ENCODE measurements at regions not wholly inside any gene's neighbourhood (a gene's known extent, or its start where the extent isn't known, plus 50 kb on each side); places are given as distances from the start of the nearest gene placed in this dataset.

- H3K9me3 ChIP-seq, result no peaks in the 10 kb centered on the region
- H3K4me3 ChIP-seq, result no peak overlapping the region
- H3K27ac ChIP-seq, result no peak overlapping the region
- intact Hi-C loops (cut with DNase I), result no loop called here
- WGBS, 2 donors, result 80 to 84% methylated on average over 34 of the region's 34 CpGs
- no peak for DNase-seq
- H3K27me3 ChIP-seq, result peaks cover 0 to 13% (median 0%) of the 10 kb centered on the region in 7 donors
- H3K4me1 ChIP-seq, result no peaks in the 10 kb centered on the region
- TF ChIP-seq CTCF (IDR thresholded peaks at IDR 0.05), result no peak
- H3K36me3 ChIP-seq, result no peaks in the 10 kb centered on the region
- peak in 1 of 8 donors; percentile 38 for ATAC-seq
Measured at GRCh38 chr7:156105337-156106106, 293.3 kb upstream of the SHH start.

DNA sequence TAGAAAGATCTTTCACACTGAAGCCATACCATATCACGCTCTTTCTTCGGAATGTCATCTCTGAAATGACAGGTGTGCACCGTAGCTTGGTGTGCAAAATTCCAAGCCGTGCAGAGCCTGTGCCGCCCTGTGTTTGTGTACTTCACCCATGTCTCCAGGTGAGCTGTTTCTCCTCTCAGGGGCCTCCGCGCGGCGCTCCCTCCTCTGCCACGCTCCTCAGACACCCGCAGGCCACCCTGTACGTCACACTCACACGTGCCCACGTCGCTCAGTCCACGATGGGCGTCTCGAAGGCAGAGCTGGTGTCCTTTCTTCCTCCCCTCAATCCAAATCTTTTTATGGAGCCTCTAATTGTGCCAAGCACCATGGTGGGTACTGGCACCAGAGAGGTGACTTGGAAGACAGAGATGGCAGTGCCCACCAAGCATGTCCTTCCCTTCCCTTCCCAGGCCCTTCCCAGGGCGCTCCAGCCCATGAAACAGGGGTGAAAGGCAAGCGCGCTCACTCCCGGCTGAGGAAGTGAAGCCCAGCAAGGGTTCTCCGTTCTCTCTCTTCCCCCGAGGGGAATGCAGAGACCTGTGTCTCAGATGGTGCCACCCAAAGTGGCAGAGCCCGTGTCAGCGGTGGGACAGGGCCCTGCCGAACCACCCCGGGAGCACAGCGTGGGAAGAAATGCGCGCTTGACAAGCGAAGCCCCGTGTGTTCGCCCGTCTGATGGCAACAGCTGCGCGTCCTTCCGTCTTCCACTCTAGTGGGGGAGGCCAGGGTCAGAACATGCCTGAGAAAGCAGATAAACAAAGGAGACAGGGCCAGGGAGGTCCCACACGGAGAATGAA lies 292.5 kb upstream of the SHH start:
- H3K27ac ChIP-seq, result no peak overlapping the region
- no peaks in the 10 kb centered on the region for H3K9me3 ChIP-seq
- no peak overlapping the region for H3K4me3 ChIP-seq
- H3K4me1 ChIP-seq, result no peaks in the 10 kb centered on the region
- 84 to 87% methylated on average over 39 of the region's 39 CpGs for WGBS, 2 donors
- ATAC-seq (no peak), DNase-seq (no peak)
- H3K27me3 ChIP-seq, result peaks cover 0 to 13% (median 0%) of the 10 kb centered on the region in 7 donors
- no peaks in the 10 kb centered on the region for H3K36me3 ChIP-seq
- intact Hi-C loops (cut with DNase I), result no loop called here
- TF ChIP-seq CTCF (IDR thresholded peaks at IDR 0.05), result no peak

- no peak overlapping the region for H3K4me3 ChIP-seq
- TF ChIP-seq CTCF (IDR thresholded peaks at IDR 0.05), result no peak
- no peaks in the 10 kb centered on the region for H3K4me1 ChIP-seq
- peaks cover 0 to 13% (median 0%) of the 10 kb centered on the region in 7 donors for H3K27me3 ChIP-seq
- H3K36me3 ChIP-seq, result no peaks in the 10 kb centered on the region
- WGBS, 2 donors, result 73 to 84% methylated on average over 1 of the region's 1 CpG
- H3K27ac ChIP-seq, result no peak overlapping the region
- ATAC-seq, result no peak
- intact Hi-C loops (cut with DNase I), result no loop called here
- no peaks in the 10 kb centered on the region for H3K9me3 ChIP-seq
- no peak for DNase-seq
Measured at GRCh38 chr7:156102267-156102666, 290.0 kb upstream of the SHH start.

- TF ChIP-seq CTCF (IDR thresholded peaks at IDR 0.05), result no peak
- H3K27ac ChIP-seq, result no peak overlapping the region
- WGBS, 2 donors, result 93% methylated on average over 6 of the region's 6 CpGs
- H3K9me3 ChIP-seq, result no peaks in the 10 kb centered on the region
- intact Hi-C loops (cut with DNase I), result no loop called here
- ATAC-seq, result no peak
- no peak for DNase-seq
- H3K27me3 ChIP-seq, result peaks cover 0 to 13% (median 0%) of the 10 kb centered on the region in 7 donors
- H3K4me1 ChIP-seq, result no peaks in the 10 kb centered on the region
- H3K4me3 ChIP-seq, result no peak overlapping the region
- no peaks in the 10 kb centered on the region for H3K36me3 ChIP-seq
Measured at GRCh38 chr7:156101355-156101754, 289.1 kb upstream of the SHH start.

All from heart right ventricle (tissue), 16 donors.